Panc1 (cell line): ENCODE measurements at regions not wholly inside any gene's neighbourhood (a gene's known extent, or its start where the extent isn't known, plus 50 kb on each side); places are given as distances from the start of the nearest gene placed in this dataset.

Source experiments
- ATAC-seq: fragments of 200-7000 bp; cut with Tn5 transposase; 2 replicates; pipeline ENCODE4 v1.9.1; 2020; ENCODE audit warnings: mild to moderate bottlenecking, moderate library complexity
- BruUV-seq: library from RNA; stranded (reverse); fragments of 400-500 nt; replicated peaks from 2 replicates; lab custom pipeline; 2021; lab: Mats Ljungman, UMichigan
- CTCF ChIA-PET: fragments of 300-600 bp; sonication (Branson Sonifier 250); formaldehyde crosslinking; loops from one replicate; lab custom pipeline; 2022; ENCODE audit warnings: antibody characterized with exemption; lab: Charles Lee
- POLR2A ChIA-PET: fragments of 300-600 bp; sonication (Branson Sonifier 250); formaldehyde crosslinking; loops from one replicate; lab custom pipeline; 2022; ENCODE audit warnings: antibody characterized with exemption; lab: Charles Lee
- DNase-seq: peaks from one replicate; pipeline ENCODE4 v3.0.0-alpha.2; 2010; ENCODE audit warnings: low read depth, low spot score
- H3K27ac ChIP-seq: 2 replicates; pipeline ENCODE4 v1.5.1; 2011; ENCODE audit warnings: mild to moderate bottlenecking, low read length, inconsistent platforms
- H3K27me3 ChIP-seq: fragments of 200-500 bp; sonication (Bioruptor generic); 2 replicates; pipeline ENCODE4 v1.6.0; 2014; ENCODE audit warnings: low read length, inconsistent platforms; ENCODE audit not compliant: control insufficient read depth, insufficient read depth
- H3K36me3 ChIP-seq: fragments of 200-500 bp; sonication (Bioruptor generic); 2 replicates; pipeline ENCODE4 v1.5.1; 2014; ENCODE audit warnings: inconsistent platforms, mild to moderate bottlenecking, low read length, moderate library complexity; ENCODE audit not compliant: control insufficient read depth, insufficient read depth
- H3K4me1 ChIP-seq: 2 replicates; pipeline ENCODE4 v1.5.1; 2011; ENCODE audit warnings: inconsistent platforms, mild to moderate bottlenecking, low read length, moderate library complexity; ENCODE audit not compliant: control insufficient read depth, insufficient read depth
- H3K4me3 ChIP-seq, 2 experiments: 2 replicates each; pipeline ENCODE4 v1.5.1; 2011 to 2012; ENCODE audit warnings: low read depth in 2 of 2, low read length in 2 of 2, mild to moderate bottlenecking in 2 of 2, inconsistent platforms in 1 of 2, moderate library complexity in 1 of 2
- H3K9me3 ChIP-seq: fragments of 200-500 bp; sonication (Bioruptor generic); 2 replicates; pipeline ENCODE4 v1.5.1; 2014; ENCODE audit warnings: low read depth, mild to moderate bottlenecking, inconsistent platforms, low read length, moderate library complexity; ENCODE audit not compliant: control insufficient read depth, insufficient read depth
- POLR2AphosphoS5 ChIP-seq: IDR thresholded peaks from 2 replicates; pipeline ENCODE4 v1.6.1; 2012; ENCODE audit warnings: mild to moderate bottlenecking, low read depth, low read length, moderate library complexity
- SIN3A ChIP-seq: IDR thresholded peaks from 2 replicates; pipeline ENCODE4 v1.6.1; 2012; ENCODE audit warnings: low read depth, mild to moderate bottlenecking, low read length, moderate library complexity, borderline replicate concordance; ENCODE audit not compliant: insufficient read depth
- TCF7L2 ChIP-seq: IDR thresholded peaks from 2 replicates; pipeline ENCODE4 v1.6.1; 2011; ENCODE audit warnings: mild to moderate bottlenecking, low read depth, low read length, inconsistent platforms
- in situ Hi-C: cut with HindIII; loops from 2 replicates; pipeline ENCODE4 v1.10.0; 2016; ENCODE audit warnings: low sequenced_read_pairs, low pct_unique_long_range_greater_than_20kb
- intact Hi-C: fragments of 100-400 bp; cut with micrococcal nuclease; formaldehyde crosslinking; loops from one replicate; pipeline ENCODE4 v1.10.0; 2022; ENCODE audit not compliant: unreplicated experiment
- TF ChIP-seq, protein P1 (sequence below): fragments of 450-650 bp; IDR thresholded peaks from 2 replicates; pipeline ENCODE4 v1.5.1; 2017; ENCODE audit warnings: mild to moderate bottlenecking
- TF ChIP-seq, protein P2 (sequence below), 2 experiments: IDR thresholded peaks; 2 replicates each; pipeline ENCODE4 v1.6.1; 2011 to 2012; ENCODE audit warnings: low read depth in 2 of 2, control low read depth in 1 of 2, low read length in 1 of 2, mild to moderate bottlenecking in 1 of 2, moderate library complexity in 1 of 2; ENCODE audit not compliant: insufficient read depth in 1 of 2

DNA sequence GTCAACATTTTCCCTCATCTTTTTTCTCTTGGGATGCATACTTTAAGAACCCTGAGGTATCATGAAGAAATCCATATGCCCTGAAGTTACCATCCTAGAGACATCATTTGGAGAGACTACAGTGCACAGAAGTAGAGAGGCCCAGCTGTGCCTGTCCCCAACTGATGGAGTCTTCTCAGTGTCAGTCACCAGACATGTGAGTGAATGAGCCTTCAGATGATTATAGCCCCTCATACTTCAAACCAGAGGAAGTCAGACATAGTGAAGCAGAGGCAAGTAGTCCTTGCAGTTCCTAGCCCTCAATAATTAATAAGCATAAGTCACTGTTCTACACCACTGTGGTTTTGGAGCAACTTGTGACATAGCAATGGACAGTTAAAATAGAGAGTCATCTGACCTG is 194.4 kb upstream of the ITGA4 start:
- no TSS peak for BruUV-seq
- no peaks in the 10 kb centered on the region for H3K36me3 ChIP-seq
- in situ Hi-C loops: no loop called here

DNA sequence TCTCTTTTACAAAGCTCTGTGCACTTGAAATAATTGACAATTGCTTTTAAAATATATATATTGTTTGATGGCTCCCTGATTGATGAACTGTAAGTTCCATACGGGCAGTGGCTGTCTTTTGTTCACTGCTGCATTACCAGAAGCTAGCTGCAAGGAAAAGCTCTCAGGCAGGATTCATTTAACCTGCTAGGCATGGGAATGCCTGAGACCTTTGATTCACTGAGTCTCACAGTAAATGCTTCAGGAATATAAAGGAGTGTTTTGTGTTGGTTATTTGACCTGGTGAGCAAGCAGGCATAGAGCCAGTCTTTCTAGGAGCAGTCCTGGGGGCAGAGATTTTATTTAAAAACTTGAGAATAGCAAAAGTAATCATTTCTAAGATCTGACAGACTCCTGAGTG is 193.2 kb upstream of the ITGA4 start:
- ChIA-PET POLR2A (no interaction called here), CTCF (no interaction called here)
- in situ Hi-C loops: no loop called here
- DNase-seq: no peak
- H3K4me1 ChIP-seq: no peaks in the 10 kb centered on the region
- no peak overlapping the region for H3K4me3 ChIP-seq
- intact Hi-C loops: no loop called here
- H3K9me3 ChIP-seq: no peaks in the 10 kb centered on the region
- no peak overlapping the region for H3K27ac ChIP-seq
- BruUV-seq: no TSS peak
- no peaks in the 10 kb centered on the region for H3K36me3 ChIP-seq
- TF ChIP-seq, protein P1, sequence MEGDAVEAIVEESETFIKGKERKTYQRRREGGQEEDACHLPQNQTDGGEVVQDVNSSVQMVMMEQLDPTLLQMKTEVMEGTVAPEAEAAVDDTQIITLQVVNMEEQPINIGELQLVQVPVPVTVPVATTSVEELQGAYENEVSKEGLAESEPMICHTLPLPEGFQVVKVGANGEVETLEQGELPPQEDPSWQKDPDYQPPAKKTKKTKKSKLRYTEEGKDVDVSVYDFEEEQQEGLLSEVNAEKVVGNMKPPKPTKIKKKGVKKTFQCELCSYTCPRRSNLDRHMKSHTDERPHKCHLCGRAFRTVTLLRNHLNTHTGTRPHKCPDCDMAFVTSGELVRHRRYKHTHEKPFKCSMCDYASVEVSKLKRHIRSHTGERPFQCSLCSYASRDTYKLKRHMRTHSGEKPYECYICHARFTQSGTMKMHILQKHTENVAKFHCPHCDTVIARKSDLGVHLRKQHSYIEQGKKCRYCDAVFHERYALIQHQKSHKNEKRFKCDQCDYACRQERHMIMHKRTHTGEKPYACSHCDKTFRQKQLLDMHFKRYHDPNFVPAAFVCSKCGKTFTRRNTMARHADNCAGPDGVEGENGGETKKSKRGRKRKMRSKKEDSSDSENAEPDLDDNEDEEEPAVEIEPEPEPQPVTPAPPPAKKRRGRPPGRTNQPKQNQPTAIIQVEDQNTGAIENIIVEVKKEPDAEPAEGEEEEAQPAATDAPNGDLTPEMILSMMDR: no peak
- TF ChIP-seq SIN3A (no peak), TCF7L2 (no peak), POLR2AphosphoS5 (no peak)
- TF ChIP-seq, protein P2, sequence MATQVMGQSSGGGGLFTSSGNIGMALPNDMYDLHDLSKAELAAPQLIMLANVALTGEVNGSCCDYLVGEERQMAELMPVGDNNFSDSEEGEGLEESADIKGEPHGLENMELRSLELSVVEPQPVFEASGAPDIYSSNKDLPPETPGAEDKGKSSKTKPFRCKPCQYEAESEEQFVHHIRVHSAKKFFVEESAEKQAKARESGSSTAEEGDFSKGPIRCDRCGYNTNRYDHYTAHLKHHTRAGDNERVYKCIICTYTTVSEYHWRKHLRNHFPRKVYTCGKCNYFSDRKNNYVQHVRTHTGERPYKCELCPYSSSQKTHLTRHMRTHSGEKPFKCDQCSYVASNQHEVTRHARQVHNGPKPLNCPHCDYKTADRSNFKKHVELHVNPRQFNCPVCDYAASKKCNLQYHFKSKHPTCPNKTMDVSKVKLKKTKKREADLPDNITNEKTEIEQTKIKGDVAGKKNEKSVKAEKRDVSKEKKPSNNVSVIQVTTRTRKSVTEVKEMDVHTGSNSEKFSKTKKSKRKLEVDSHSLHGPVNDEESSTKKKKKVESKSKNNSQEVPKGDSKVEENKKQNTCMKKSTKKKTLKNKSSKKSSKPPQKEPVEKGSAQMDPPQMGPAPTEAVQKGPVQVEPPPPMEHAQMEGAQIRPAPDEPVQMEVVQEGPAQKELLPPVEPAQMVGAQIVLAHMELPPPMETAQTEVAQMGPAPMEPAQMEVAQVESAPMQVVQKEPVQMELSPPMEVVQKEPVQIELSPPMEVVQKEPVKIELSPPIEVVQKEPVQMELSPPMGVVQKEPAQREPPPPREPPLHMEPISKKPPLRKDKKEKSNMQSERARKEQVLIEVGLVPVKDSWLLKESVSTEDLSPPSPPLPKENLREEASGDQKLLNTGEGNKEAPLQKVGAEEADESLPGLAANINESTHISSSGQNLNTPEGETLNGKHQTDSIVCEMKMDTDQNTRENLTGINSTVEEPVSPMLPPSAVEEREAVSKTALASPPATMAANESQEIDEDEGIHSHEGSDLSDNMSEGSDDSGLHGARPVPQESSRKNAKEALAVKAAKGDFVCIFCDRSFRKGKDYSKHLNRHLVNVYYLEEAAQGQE (IDR thresholded peaks at IDR 0.05; ENCODE audit: insufficient read depth in 1 of 2, low read depth in 2 of 2, low read length in 1 of 2): no peak
- no peak for ATAC-seq
- no peaks in the 10 kb centered on the region for H3K27me3 ChIP-seq

More for the DNA sequence above, 194.4 kb upstream of the ITGA4 start:
- ChIA-PET POLR2A (no interaction called here), CTCF (no interaction called here)
- no peaks in the 10 kb centered on the region for H3K27me3 ChIP-seq
- no peak overlapping the region for H3K4me3 ChIP-seq
- H3K9me3 ChIP-seq: no peaks in the 10 kb centered on the region
- no peak for TF ChIP-seq POLR2AphosphoS5
- TF ChIP-seq, protein P2 (IDR thresholded peaks at IDR 0.05; ENCODE audit: insufficient read depth in 1 of 2, low read depth in 2 of 2, low read length in 1 of 2): no peak
- no peak for TF ChIP-seq SIN3A
- TF ChIP-seq TCF7L2: no peak
- TF ChIP-seq, protein P1: no peak
- ATAC-seq: no peak
- DNase-seq: no peak
- intact Hi-C loops: no loop called here
- no peak overlapping the region for H3K27ac ChIP-seq
- H3K4me1 ChIP-seq: no peaks in the 10 kb centered on the region
